ENCODE measurements at regions not wholly inside any gene's neighbourhood (a gene's known extent, or its start where the extent isn't known, plus 50 kb on each side); places are given as distances from the start of the nearest gene placed in this dataset.
"Not testable (repeated sequence)": the region's sequence is repeated elsewhere in the genome, so short reads cannot be mapped to it uniquely, and the experiment has no call there.

DNA sequence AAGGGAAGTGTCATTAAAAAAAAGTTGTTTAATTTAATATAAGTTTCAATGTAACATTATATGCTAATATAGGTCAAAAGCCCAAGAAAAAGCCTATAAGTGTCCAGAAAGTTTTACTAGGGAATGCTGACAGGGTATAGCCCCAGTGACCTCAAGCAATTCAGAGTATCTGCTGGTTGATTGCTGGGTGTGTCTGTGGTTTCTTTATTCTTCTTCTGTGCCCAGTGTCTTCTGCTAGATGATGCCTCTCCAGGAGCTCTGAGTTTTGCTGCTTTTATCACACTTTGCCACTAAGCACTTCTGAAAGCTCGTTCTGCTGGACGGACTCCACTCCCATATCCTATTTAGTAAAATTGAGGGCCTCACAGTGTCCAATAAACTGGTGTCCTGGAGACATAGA is 212.2 kb upstream of the NRG3 start:
- DNase-seq: no peak

DNA sequence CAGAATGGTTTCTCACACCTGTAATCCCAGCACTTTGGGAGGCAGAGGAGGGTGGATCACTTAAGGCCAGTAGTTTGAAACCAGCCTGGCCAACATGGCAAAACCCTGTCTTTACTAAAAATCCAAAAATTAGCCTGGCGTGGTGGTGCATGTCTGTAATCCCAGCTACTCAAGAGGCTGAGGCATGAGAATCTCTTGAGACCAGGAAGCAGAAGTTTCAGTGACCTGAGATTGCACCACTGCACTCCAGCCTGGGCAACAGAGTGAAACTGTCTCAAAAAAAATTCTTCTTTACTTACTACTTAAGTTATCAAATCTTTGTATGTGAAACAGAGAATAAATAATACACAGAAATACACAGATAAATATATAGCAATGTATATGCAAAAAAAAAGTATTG is 210.2 kb upstream of the NRG3 start:
- not testable (repeated sequence) for DNase-seq

DNA sequence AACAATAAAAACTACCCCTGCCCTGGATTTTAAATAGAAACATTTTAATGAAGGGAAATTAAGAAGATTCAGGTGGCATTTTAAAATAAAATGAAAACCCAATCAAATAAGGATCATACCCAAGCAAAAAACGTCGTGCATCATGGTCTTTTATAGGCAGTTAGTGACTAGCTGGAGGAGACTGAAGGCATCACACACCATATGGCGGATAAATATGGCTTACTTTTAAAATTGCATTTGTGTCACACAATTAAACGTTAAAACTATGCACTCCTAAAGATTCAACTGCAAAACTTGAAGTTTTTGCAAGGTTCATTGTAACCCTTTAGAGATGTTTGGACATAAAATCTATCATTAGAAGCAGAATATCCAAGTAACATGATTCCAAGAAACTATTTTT is 200.1 kb upstream of the NRG3 start:
- DNase-seq: no peak

DNA sequence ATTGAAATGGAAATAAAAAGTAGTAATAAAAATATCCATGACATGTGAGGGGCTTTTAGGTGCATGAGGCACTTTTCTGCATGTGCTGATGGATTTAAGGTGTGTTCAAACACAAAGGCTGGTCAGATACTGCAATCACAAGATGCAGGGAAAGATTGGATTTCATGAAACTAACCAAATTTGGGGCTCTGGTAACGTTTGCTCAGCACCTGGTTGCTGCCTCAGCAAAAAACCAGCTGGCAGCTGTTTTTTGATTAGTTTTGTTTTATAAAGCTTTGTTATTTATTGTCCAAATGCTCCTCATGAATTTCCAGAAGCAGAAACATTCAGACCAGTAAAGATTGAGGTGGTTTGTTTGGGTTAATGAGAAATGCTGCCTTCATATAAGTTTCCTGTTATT is 195.7 kb upstream of the NRG3 start:
- DNase-seq: no peak

DNA sequence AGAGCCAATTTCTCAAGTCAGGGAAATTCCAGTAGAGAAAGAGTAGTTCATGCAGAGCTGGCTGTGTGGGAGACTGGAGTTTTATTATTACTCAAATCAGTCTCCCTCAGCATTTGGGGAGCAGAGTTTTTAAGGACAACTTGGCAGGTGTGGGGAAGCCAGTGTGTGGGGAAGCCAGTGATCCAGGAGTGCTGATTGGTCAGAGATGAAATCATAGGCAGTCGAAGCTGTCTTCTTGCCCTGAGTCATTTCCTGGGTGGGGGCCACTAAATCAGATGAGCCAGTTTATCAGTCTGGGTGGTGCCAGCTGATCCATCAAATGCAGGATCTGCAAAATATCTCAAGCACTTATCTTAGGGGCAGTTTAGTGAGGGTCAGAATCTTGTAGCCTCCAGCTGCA is 194.6 kb upstream of the NRG3 start:
- no peak for DNase-seq

DNA sequence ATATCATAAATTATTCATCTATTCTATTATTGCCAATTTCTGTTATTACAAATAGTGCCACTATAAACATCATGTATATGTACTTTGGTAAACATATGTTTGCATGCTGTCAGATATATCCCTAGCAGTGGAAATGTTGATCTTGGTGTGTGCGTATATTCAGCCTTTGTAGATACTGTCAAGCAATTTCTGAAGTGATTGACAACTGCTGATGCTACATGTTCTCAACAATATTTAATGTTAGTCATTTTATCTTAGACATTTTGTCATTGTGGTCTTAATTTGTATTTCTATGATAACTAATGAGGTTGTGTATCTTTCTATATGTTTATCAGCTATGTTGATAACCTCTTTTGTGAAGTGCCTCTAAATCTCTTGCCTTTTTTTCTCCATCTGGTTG is 186.5 kb upstream of the NRG3 start:
- no peak for DNase-seq

DNA sequence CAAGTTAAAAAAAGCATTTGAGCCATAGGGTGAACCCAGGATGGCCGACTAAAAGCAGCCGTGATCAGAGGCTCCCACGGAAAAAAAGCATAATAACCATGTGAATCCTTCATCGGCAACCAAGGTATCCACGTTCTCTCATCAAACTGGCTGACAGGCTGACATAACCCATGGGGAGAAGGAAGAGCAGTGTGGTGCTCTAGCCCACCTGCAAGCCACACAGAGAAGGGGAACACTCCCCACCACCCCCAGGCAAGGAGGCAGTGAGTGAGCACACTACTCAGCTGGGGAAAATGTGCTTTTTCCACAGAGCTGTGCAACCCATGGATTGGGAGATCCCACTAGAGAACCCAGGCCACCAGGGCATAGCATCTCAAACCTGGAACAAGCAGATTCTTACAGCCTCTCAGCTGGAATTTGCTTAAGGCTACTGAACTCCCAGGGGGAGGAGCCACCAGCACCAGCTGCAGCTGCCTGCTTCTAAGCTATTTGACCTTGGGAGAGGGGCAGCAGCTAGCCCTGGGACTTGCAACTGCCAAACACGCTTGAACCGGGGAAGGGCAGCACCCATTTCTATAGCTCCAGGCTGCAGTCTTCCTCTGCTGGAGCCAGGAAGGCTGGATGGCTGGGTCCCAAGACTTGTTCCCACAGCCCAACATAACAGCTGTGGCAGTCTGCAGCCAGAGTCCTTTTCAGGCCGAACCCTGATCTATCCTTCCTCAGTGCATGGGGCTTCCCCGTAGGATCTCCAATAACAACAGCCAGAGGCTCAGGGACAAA is 178.2 kb upstream of the NRG3 start:
- DNase-seq: no peak

DNA sequence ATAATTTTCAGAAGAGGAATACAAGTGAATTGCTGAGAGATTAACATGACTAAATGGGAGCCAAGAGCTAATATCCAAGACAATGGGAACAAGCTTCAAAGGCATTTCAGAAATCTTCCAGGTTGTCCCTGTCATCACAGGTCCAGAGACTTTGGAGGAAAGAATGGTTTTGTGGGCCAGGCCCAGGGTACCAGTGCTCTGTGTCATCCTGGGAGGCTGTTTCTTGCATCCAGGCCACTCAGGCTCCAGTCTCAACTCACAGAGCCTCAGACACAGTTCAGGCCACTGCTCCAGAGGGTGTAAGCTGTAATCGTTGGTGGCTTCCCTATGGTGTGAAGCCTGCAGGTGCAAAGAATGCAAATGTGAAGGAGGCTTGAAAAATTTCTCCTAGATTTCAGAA is 170.4 kb upstream of the NRG3 start:
- DNase-seq: no peak

DNA sequence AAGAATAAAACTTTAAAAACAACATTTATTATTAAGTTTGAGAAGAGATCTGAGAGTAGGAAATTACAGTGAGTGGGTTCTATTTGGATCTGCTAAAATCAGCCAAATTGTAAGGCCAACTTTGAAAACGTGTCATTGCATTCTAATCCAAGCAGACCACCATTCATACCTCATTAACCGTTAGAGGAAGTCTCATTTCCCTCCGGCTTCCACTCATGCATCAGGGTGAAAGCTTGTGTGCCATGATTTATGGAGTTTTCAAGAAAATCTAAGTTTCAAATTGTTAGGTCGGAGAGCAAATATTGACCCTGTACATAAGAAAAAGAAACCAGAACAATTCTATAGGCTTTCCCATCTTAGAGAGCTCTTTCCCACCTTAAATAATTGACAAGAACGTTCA is 166.6 kb upstream of the NRG3 start:
- no peak for DNase-seq

DNA sequence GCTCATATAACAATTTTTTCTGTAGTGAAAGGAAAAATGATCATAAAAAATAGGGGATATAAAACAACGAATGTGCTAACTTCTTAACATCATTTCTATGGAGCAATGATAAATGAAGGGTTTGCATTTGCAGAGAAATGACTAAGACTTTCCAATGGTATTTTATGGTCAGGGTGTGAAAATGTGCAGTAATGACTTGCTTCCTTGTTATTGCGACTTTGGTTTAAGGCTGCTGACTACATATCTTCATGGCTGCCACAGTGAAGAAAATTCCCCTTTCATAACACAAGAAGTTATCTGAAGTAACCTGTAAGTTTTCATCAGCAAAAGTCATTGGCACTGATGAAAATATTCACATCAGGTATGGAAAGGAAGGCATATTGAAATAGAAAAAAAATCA is 166.1 kb upstream of the NRG3 start:
- no peak for DNase-seq

DNA sequence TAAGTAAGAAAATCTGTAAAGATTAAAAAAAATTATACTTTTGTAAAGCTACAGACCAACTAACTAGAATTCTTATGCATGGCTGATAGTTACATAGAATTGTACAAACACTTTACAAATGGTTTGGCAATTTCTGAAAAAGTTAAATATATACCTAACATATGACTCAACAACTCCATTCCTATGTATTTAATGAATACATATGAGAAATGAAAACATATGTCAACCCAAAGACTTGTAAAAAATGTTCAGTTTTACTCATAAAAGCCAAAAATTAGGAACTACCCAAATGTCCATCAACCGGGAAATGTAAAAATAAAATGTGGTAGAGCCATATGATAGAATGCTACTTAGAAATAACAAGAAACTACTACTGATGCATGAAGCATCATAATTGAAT is 152.6 kb upstream of the NRG3 start:
- DNase-seq: no peak

DNA sequence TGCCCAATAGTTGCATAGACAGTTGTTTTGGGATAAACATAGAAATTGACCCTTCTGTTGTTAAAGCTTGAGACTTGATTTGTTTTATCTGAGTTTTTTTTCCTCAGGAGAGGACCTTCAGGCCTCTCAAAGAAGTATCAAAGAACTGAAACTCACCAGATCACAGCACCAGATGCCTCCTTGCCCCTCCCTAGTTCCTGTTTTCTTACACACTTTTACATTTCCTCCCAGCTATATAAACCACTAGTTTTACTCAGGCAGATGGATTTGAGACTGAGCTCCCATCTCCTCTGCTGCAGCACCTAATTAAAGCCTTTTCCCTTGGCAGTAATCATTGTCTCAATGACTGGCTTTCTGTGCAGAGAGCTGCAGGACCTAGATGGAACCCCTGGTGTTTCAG is 150.6 kb upstream of the NRG3 start:
- DNase-seq: no peak

DNA sequence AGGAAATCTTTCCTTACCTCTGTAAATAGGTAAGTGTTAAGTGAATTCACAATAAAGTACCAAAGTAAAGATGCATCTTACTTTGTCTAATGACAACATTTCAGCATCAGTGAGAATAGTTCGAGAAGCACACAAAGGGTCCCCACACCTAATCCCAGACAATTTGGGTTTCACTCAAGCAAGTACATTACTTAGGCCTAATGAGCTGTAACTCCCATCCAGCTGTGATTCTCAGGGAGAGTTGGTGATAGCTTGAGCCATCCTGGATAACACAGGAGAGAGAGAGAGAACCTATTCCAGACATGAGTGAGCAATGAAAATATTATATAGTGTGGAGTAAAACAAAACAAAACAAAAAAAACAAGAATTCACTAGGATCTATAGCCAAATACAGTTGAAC is 149.1 kb upstream of the NRG3 start:
- DNase-seq: no peak

DNA sequence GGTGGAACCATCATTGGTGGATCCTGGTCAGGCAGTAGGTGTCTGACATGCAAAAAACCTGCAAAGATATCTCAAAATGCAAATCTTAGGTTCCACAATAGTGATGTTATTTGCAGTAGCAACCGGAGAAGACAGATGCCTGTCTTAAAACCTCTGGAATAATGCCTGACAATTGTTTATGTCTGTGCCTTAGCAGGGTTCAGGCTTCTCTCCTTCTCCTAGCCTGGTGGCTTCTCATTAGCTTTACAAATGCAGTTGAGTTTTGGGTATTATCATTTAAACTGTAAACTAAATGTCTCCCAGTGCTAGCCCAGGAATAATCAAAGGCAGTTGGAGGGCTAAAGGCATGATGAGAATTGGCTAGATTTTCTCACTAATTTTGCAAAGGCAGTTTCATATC is 146.3 kb upstream of the NRG3 start:
- no peak for DNase-seq

DNA sequence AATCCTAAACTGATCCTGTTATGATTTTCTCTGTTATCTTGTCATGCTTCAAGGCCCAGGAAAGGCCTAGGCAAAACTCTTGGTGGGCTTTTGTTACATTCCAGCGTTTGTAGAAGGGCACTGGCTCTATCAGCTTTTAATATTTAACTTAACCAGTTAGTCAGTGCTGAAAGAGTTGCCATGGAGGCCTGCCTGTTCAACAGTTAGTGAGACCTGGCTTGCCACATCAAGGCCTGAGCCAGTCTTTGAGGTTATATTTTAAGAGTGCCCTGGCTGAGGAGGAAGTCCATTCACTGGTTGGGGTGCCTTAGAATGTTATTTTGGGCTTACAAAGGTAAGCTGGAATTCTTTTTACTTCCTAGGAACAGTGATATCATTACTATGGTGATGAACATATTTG is 144.1 kb upstream of the NRG3 start:
- DNase-seq: no peak

DNA sequence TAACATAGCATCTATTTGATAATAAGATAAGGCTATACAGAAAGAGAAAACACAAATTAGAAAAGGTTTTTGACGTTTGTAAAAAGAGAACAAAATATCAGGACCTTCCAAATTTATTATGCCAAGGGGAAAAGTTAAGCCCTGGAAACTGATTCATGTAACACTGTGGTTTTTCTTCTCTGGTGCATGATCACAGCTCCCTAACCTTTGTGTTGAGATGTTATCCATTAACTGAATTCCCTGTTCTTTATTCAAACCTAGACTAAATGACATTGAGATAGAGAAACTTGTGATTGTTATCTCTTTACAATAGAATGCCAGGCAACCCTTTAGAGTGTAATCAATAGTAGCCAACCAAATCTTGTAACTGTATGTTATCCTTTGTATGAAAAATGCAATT is 141.5 kb upstream of the NRG3 start:
- DNase-seq: no peak

DNA sequence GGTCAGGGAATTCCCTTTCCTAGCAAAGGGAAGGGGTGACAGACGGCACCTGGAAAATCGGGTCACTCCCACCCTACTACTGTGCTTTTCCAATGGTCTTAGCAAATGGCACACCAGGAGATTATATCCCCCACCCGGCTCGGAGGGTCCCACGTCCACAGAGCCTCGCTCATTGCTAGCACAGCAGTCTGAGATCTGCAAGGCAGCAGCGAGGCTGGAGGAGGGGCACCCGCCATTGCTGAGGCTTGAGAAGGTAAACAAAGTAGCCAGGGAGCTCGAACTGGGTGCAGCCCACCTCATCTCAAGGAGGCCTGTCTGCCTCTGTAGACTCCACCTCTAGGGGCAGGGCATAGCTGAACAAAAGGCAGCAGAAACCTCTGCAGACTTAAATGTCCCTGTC is 139.8 kb upstream of the NRG3 start:
- not testable (repeated sequence) for DNase-seq

DNA sequence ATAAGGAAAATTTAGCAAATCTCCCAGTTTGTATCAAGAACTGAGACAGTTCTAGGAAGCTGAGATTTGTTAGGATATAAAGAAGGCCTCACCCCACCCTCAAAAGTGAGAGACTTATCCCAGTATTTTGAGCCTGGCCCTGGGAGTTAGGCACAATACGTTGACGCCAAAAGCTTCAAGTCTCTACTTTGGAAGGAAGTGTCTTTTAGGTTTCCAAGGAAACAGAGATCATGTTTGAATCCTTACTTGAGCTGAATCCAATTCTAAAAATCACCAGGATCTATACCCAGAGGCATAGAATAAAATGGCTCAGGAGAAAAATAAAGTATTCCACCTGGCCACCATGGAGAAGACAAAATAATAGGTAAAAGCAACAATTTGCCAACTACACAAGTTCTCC is 115.9 kb upstream of the NRG3 start:
- DNase-seq: no peak

DNA sequence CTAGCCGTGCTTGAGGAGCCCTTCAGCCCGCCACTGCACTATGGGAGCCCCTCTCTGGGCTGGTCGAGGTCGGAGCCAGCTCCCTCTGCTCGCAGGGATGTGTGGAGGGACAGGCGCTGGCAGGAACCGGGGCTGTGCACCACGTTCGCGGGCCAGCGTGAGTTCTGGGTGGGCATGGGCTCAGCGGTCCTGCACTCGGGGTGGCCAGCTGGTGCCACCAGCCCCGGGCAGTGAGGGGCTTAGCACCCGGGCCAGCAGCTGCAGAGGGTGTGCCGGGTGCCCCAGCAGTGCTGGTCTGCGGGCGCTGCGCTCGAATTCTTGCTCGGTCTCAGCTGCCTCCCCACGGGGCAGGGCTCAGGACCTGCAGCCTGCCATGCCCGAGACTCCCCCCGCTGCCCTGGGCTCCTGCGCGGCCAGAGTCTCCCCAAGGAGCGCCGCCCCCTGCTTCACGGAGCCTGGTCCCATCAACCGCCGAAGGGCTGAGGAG is 90.8 kb upstream of the NRG3 start:
- no peak for DNase-seq

DNA sequence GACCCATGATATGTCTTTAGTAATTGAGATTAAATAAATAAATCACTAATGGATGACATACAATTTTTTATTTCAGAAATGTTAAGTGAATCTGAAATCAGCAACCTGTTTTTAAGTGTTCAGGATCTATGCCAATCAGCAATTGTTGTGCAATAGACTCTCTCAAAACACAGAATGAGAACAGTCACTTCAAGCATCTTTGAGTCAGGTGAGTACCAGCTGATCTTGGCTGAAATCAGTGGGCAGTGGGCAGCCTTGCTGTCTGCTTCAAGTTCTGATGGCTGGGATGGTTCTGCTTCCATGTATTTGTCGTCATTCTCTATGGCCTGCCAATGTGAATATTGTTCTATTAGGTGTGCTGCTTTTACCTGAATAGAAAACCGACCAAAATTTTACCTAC is 82.3 kb upstream of the NRG3 start:
- no peak for DNase-seq

DNA sequence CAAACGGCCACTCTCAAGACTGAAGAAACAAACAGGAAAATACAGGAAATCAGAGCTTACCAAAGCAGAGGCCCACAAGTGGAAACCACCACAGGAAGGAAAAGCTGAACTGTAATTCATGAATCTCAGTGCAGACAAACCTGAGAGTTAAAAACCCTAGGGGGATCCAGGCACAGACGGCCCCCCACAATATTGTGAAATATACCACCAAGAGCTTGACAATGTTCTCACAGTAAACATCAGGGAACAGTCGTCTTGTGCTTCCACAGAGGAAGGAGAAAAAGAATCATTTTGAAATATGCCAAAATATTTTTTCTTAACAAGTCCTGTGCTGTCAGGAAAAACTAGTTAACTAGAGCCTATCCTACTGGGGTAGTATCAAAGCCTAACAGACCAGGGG is 68.2 kb upstream of the NRG3 start:
- no peak for DNase-seq

DNA sequence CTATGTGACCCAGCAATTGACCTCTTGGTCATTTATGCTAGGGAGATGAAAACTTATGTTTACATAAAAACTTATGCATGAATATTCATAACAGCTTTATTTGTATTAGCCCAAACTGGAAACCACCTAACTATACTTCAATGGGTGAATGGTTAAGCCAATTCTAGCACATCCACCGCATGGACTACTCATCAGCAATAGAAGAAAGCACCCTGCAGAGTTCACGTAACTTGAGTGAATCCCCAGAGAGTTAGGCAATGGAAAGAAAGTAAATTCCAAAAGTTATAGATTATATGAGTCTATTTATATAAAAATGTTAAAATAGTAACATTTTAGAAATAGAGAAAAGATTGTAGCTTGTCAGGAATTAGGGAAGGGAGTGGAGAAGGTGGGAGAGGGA is 60.2 kb upstream of the NRG3 start:
- no peak for DNase-seq

DNA sequence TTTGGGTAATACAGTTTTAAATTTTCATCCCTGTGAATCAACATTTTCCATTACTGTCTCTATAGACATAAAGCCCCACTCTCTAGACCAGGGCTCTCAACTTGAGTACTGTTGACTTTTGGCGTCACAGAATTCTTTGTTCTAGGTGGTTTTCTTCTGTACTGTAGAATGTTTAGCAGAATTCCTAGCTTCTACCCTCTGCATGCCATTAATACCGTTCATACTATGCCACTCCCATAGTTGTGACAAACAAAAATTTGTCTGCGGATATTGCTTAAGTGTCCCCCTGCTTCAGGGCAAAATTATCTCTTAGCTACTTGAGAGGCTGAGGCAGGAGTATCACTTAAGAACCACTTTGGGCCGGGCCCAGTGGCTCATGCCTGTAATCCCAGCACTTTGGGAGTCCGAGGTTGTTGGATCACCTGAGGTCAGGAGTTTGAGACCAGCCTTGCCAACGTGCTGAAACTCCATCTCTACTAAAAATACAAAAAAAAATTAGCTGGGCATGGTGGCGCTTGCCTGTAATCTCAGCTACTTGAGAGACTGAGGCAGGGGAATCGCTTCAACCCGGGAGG is 57.3 kb upstream of the NRG3 start:
- DNase-seq: no peak

DNA sequence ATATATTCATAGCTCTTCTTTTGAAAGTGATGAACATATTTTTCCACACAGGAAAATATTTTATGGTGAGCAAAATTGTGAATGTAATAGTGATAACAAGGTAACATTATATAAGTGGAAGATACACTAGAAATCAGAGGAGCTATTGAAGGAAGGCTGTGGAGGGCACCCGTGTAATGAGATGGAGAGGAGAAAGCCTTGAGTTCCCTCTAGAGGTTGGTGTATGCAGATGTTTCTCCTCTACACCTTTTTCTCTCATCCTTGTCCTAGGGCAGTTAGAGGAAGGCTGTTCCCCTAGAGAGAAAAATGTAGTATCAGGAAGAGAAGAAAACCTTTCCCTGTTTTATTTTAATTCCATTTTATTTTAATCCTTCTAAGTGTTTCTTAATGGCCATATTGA is 54.6 kb upstream of the NRG3 start:
- peak; percentile 1 for DNase-seq

Data from NCI-H69 (cell line).